Esophagus squamous epithelium (tissue), 4 donors: ENCODE measurements at regions not wholly inside any gene's neighbourhood (a gene's known extent, or its start where the extent isn't known, plus 50 kb on each side); places are given as distances from the start of the nearest gene placed in this dataset.

ENCODE experiments used
- POLR2A ChIP-seq, 4 donors: fragments of 450-650 bp; IDR thresholded peaks; one replicate each; pipeline ENCODE4 v1.6.1; 2017; ENCODE audit warnings: antibody characterized with exemption in 4 of 4, mild to moderate bottlenecking in 4 of 4, moderate library complexity in 3 of 4
- TF ChIP-seq, protein P1 (sequence below), 6 experiments: fragments of 450-650 bp in 4 of 6; fragments of 200-600 bp in 2 of 6; sonication (generic) in 2 of 6; IDR thresholded peaks; one replicate each; pipeline ENCODE4 v1.5.1; 2016 to 2019; ENCODE audit warnings: antibody characterized with exemption in 6 of 6, mild to moderate bottlenecking in 4 of 6, moderate library complexity in 4 of 6

- TF ChIP-seq, protein P1, sequence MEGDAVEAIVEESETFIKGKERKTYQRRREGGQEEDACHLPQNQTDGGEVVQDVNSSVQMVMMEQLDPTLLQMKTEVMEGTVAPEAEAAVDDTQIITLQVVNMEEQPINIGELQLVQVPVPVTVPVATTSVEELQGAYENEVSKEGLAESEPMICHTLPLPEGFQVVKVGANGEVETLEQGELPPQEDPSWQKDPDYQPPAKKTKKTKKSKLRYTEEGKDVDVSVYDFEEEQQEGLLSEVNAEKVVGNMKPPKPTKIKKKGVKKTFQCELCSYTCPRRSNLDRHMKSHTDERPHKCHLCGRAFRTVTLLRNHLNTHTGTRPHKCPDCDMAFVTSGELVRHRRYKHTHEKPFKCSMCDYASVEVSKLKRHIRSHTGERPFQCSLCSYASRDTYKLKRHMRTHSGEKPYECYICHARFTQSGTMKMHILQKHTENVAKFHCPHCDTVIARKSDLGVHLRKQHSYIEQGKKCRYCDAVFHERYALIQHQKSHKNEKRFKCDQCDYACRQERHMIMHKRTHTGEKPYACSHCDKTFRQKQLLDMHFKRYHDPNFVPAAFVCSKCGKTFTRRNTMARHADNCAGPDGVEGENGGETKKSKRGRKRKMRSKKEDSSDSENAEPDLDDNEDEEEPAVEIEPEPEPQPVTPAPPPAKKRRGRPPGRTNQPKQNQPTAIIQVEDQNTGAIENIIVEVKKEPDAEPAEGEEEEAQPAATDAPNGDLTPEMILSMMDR (IDR thresholded peaks at IDR 0.05) = no peak
- TF ChIP-seq POLR2A (IDR thresholded peaks at IDR 0.05) = no peak
Observed at GRCh38 chr14:101503431-101504095, 57.7 kb upstream of the DIO3 start.
